ENCODE measurements at regions not wholly inside any gene's neighbourhood (a gene's known extent, or its start where the extent isn't known, plus 50 kb on each side); places are given as distances from the start of the nearest gene placed in this dataset.
A peak's percentile ranks its signal among the peaks of the same experiment; 100 is the strongest.

- H3K9me3 ChIP-seq (replicated peaks in 1 of 3): no peaks in the 10 kb centered on the region
- DNase-seq: no peak
- H3K27me3 ChIP-seq: peaks cover 3% of the 10 kb centered on the region
- no peak for TF ChIP-seq POLR2A (IDR thresholded peaks at IDR 0.05)
- TF ChIP-seq, protein P1, sequence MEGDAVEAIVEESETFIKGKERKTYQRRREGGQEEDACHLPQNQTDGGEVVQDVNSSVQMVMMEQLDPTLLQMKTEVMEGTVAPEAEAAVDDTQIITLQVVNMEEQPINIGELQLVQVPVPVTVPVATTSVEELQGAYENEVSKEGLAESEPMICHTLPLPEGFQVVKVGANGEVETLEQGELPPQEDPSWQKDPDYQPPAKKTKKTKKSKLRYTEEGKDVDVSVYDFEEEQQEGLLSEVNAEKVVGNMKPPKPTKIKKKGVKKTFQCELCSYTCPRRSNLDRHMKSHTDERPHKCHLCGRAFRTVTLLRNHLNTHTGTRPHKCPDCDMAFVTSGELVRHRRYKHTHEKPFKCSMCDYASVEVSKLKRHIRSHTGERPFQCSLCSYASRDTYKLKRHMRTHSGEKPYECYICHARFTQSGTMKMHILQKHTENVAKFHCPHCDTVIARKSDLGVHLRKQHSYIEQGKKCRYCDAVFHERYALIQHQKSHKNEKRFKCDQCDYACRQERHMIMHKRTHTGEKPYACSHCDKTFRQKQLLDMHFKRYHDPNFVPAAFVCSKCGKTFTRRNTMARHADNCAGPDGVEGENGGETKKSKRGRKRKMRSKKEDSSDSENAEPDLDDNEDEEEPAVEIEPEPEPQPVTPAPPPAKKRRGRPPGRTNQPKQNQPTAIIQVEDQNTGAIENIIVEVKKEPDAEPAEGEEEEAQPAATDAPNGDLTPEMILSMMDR (IDR thresholded peaks at IDR 0.05): no peak
- H3K36me3 ChIP-seq (replicated peaks in 1 of 2): no peaks in the 10 kb centered on the region
- WGBS, 4 donors: 75 to 84% (median 83%) methylated on average over 4 of the region's 4 CpGs
- H3K4me1 ChIP-seq (replicated peaks in 1 of 2): no peaks in the 10 kb centered on the region
- intact Hi-C loops (cut with DNase I): loop anchor here (5.0 to 10.0 kb wide), 2 partner anchors 107 to 375 kb away; no protein-coding TSS in a partner anchor
- H3K4me3 ChIP-seq: no peak overlapping the region
- H3K27ac ChIP-seq: no peak overlapping the region
These were observed 61.1 kb upstream of the SMYD2 start for GRCh38 chr1:214219902-214220301.

- H3K27ac ChIP-seq: no peak overlapping the region
- H3K36me3 ChIP-seq (replicated peaks in 1 of 2): no peaks in the 10 kb centered on the region
- H3K4me1 ChIP-seq (replicated peaks in 1 of 2): no peaks in the 10 kb centered on the region
- no peaks in the 10 kb centered on the region for H3K9me3 ChIP-seq (replicated peaks in 1 of 3)
- TF ChIP-seq, protein P1 (IDR thresholded peaks at IDR 0.05): no peak
- TF ChIP-seq POLR2A (IDR thresholded peaks at IDR 0.05): no peak
- 79 to 91% (median 83%) methylated on average over 5 of the region's 5 CpGs for WGBS, 4 donors
- intact Hi-C loops (cut with DNase I): no loop called here
- DNase-seq: no peak
- H3K4me3 ChIP-seq: no peak overlapping the region
- peaks cover 3% of the 10 kb centered on the region for H3K27me3 ChIP-seq
These were observed 60.1 kb upstream of the SMYD2 start for GRCh38 chr1:214220891-214221290.

GRCh38 chr1:214224611-214225354 lies 56.2 kb upstream of the SMYD2 start:
- H3K4me3 ChIP-seq: peak overlapping the region in 2 of 4 donors; percentile 3 to 41
- H3K9me3 ChIP-seq (replicated peaks in 1 of 3): no peaks in the 10 kb centered on the region
- peak in 2 of 7 donors; percentile 12 to 29 for DNase-seq
- no peak overlapping the region for H3K27ac ChIP-seq
- H3K4me1 ChIP-seq (replicated peaks in 1 of 2): no peaks in the 10 kb centered on the region
- no peaks in the 10 kb centered on the region for H3K36me3 ChIP-seq (replicated peaks in 1 of 2)
- intact Hi-C loops (cut with DNase I): no loop called here
- H3K27me3 ChIP-seq: no peaks in the 10 kb centered on the region
- TF ChIP-seq, protein P1 (IDR thresholded peaks at IDR 0.05): no peak
- no peak for TF ChIP-seq POLR2A (IDR thresholded peaks at IDR 0.05)
- 22 to 36% (median 29%) methylated on average over 24 of the region's 24 CpGs for WGBS, 4 donors

DNA sequence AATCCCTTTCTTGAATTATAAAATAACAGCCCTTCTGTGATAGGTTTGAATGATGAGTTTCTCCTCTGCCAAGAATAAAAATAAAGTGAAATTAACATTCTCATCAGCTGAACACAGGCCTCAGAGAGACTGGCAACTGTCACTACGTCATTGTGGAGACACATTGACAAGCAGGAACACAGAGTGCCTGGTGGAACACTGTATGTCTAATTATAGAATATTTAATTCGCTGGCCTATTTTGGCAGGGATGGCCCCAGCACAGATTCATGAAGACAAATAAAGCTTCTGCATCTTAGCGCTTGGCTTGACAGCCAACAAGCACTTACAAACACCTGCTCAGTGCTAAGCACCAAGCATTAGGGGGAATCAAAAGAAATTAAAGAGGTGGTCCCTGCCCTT lies 52.0 kb upstream of the SMYD2 start:
- no peaks in the 10 kb centered on the region for H3K36me3 ChIP-seq (replicated peaks in 1 of 2)
- intact Hi-C loops (cut with DNase I): no loop called here
- whole genome bisulfite sequencing, 4 donors: 80 to 87% (median 84%) methylated on average over 3 of the region's 3 CpGs
- no peaks in the 10 kb centered on the region for H3K4me1 ChIP-seq (replicated peaks in 1 of 2)
- DNase-seq: peak in 1 of 7 donors; percentile 88
- H3K4me3 ChIP-seq: no peak overlapping the region
- H3K9me3 ChIP-seq (replicated peaks in 1 of 3): no peaks in the 10 kb centered on the region
- no peak for TF ChIP-seq POLR2A (IDR thresholded peaks at IDR 0.05)
- TF ChIP-seq, protein P1 (IDR thresholded peaks at IDR 0.05): no peak
- peak overlapping the region in 1 of 5 donors; percentile 62 for H3K27ac ChIP-seq
- H3K27me3 ChIP-seq: no peaks in the 10 kb centered on the region

All from adrenal gland (tissue), 9 donors.